GM19328 (cell line): ENCODE measurements at regions not wholly inside any gene's neighbourhood (a gene's known extent, or its start where the extent isn't known, plus 50 kb on each side); places are given as distances from the start of the nearest gene placed in this dataset.

Experiments used
- ATAC-seq: cut with Tn5 transposase; IDR thresholded peaks from one replicate; pipeline ENCODE4 v1.9.1; 2021; ENCODE audit warnings: mild to moderate bottlenecking, moderate library complexity; ENCODE audit not compliant: unreplicated experiment

DNA sequence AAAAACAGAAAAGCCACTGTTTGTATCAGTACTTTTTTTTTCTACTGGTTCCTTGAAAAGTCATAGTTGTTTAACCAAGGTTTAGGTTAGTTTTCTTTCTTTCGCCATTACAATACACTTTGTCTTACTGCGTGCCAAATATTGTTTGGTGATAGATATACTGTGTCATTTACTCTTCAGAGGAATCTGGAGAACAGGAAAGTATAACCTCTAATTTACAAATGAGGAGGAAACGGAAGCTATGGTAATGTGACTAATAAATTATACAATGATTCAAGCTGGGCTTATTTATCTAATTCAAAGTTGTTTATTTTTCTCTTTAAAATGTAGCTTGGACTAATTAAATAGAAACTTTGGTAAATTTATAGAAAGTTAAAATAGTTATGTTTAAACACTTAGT lies 96.2 kb upstream of the ROBO2 start:
- ATAC-seq, result no peak

DNA sequence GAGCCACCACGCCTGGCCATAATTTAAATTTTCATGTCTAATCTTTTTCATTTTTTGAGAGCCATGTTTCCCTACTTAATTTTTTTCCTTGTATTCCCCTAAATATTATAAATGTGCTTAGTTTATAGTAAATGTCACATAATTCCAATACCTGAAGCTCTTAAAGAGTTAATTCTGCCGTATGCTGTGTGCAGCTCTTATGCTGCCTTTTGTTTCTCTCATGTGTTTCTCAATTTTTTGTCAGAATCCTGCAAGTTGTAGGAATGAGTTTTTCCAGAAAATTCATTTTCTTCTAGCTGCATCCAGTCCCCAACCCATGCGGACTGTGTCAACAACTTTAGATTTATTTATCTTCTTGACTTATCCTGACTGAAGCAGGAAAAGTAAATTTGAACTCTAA lies 90.9 kb upstream of the ROBO2 start:
- ATAC-seq, result no peak

DNA sequence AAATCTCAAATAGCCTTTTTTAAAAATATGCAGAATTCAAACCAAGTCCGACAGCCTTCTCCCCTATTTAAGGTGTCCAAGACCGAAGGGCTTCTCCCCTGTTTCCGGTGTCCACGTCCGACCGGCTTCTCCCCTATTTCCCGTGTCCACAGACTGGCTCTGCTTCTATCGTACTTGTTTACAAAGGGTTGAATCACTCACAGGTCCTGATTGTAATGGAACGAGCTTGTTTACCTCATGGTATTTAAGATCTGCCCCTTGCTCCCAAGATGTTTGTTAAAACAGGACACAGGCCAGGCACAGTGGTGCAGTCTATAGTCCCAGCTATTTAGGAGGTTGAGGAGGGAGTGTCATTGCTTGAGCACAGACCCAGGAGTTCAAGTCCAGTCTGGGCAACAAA lies 90.4 kb upstream of the ROBO2 start:
- ATAC-seq, result no peak

DNA sequence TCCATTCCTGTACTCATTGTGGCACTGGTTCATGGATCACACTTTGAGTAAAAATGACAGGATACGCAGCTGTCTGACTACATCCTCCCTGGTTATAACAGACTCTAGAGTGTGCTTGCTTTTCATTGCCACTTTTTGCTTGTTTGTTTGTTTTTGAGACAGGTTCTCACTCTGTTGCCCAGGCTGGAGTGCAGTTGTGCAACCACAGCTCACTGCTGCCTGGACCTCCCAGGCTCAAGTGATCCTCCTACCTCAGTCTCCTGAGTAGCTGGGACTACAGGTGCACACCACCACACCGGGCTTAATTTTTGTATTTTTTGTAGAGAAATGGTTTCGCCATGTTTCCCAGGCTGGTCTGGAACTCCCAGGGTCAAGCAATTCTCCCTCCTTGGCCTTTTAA lies 89.3 kb upstream of the ROBO2 start:
- no peak for ATAC-seq

DNA sequence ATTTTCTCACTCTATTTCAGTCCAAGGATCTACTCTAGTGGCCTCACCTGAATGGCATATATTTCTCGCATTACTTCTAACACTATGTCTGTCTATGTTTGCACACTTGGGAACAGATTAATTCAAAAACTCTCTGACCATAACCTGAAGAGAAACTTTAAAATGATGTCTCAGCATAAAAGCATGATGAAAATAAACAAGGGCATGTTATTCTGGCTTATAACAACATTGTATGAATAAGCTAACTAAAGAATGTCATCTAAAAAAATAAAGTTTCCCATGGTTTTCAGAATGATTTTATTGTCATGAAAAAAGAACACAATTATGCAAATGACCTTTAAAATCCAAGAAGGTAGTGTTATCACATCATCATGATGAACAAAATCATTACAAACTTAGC lies 85.5 kb upstream of the ROBO2 start:
- no peak for ATAC-seq

DNA sequence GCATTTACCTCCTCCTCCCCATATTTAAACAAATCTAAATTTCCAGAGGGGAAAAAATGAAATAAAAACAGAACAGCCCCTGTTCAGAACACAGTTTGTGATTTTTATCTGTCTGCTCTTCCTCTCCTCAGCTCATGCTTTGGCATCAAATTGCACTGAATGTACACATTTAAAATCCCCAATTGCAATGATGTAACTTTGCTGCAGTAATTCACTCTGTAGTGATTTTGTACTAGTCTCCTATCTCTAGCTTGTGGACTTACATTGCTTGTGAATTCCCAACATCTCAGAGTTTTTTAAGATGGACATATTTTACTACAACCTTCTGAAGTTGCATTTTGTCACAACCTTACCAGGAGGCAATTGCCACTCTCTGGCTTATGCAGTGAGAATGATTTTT lies 81.6 kb upstream of the ROBO2 start:
- ATAC-seq, result no peak

DNA sequence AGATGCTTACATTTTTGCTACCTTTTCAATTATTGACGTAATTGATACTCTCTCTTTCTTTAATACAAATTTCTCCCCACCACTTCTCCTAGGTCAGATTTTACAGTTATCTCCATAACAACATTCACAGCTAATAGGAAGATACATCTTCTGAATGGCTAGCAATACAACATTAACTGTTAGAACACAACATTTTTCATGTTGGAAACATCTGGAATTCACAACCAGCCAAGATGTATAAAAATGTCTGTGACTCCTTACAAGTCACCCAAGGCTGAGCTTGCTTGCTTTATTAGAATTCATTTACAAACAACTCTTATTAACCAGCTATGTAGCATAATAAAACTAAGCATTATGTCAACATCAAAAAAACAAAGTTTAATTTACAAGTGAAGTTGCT lies 81.0 kb upstream of the ROBO2 start:
- ATAC-seq, result no peak

DNA sequence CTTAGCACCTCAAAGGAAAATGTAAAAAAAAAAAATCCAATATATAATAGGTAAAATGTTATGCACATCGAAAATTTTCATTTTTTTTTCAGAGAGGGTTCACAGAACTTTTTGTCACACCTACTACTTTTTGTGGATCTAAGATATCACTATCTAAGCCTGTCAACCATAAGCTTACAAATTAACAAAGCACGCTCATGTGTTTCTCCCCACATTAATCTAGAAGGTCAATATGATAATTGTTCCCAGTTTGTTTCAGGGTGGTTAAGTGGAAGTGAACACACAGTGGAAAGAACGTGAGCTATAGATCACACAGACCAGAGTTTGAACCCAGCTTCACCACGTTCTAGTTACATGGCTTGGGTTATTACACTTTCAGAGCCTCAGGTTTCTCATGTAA lies 78.6 kb upstream of the ROBO2 start:
- no peak for ATAC-seq

DNA sequence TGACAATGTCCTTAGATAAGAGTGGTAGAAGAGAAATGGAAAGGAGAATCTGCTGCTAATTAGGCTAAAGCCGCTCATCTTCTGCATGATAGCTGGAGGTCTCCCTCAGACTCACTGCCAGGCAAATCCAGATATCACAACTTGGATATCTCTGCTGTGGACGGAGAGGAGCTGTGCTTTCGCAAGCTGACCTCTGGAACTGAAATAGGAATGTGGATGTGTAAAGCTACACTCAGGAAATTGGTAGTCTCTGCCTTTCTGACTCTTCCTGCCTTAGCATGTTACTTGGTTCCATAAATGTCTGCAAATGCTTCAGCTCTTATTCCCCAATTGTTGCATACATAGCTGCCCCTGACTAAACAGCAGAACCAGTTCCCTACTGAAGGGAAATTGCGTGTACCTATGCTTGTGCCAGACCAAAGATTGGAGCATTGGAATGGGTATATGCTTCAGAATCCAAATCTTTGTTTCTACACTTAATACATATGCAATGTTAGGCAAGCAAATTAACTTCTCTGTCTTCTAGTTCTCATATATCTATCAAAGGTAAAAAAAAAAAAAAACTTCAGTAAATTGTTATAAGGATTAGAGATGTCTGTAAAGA lies 74.7 kb upstream of the ROBO2 start:
- ATAC-seq, result no peak

DNA sequence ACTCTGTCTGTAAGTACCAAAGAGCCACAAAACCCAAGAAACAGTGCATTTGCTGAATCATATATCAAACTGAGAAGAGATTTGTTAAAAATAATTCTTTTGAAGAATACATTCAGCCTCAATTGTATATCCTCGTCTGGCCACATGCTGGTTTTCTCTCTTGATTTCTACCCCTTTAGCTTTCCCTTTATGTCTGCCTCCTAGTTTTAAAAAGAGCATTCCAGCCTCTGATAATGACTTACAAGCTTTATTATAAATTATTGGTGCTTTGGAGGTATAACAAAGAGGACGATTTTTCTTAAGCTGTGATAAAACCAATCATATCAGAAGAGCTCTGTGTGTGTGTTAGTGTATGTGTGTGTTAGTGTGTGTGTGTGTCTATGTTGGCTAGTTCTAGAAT lies 70.4 kb upstream of the ROBO2 start:
- ATAC-seq, result no peak

DNA sequence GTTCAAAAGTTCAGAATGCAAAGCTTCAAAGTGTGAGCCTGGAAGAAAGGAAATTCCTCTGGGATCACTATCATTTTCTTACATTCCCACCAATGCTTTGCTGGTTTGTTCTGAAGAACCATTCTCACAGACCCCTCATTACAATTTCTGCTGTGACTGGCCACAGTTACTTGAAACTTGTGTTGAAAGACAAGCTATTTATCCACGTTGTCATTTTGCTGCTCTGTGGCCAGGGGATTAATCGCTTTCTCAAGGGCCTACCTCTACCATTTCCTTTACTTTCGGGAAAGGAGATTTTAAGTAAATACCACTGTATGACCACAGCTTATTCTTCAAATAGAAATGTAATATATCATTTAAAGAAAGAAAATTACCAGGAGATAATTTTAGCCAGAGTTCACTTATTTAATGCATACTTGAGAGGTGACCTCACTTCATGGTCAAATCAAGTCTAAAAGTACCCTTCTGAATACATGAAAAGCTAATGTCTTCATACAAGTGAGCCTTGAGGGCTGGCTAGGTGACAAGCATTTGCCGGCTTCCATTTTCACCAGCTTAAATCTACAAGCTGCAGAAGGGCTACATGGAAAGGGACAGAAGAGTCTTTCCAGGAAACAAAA lies 69.8 kb upstream of the ROBO2 start:
- ATAC-seq, result no peak

DNA sequence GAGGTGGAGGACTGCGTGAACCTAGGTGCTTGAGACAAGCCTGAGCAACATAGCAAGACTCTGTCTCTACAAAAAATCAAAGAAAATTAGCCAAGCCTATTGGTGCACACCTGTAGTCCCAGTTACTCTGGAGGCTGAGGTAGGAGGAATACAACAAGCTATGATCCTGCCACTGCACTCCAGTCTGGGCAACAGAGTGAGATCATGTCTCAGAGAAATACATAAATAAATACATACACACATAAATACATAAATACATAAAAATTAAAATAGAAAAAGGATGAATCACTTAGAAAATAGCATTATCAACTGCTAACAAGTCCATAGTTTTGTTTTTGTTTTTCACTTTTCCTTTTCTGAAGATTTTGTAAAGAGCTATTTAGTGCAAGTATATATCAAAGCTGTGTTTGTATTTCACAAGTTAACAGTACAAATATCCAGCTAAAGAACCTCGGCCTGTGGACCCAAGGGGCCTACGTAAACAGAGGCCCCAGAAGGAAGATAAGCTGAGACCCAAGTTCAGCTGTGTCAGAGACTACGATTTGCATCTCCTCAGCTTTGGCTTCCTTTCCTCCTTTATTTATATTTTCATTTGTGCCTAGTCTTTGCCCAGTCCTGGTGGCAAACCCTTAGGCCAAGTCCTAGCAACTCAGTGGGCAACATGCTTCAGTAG lies 67.1 kb upstream of the ROBO2 start:
- no peak for ATAC-seq

DNA sequence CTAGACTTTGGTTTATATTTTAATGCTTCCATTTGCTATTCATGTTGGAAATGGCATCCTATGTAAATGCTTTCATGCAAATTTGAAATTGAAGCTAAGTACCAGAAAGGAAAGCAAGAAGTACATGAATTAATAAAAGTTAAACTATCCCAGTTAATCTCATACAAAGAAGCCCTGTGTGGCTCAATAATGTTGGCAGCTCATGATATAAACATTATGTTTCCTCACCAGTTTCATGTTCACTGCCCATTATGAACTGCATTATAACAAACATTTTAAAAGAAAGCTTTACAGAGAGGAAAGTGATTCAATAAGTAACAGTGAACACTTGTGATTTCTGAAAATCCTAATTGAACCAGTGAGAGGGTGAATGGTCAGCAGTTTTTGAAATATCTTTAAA lies 62.9 kb upstream of the ROBO2 start:
- ATAC-seq, result no peak

DNA sequence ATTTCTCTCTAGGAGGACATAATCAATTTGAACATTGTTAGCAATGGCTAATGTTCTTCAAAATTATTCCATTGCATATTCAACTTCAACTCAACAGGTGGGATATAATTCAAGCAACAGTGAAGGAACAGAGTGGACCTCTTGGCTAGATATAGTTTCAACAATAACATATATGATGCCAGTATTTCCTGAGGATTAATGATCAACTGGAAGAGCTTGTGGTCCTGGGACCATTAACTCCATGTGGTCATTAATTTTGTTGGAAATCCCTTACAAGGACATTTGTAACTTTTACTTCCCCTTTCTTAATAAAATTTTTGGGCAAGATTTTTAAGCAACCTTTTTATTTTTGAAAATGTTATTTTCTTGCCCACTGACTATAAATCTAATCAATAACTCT lies 54.3 kb upstream of the ROBO2 start:
- ATAC-seq, result no peak

DNA sequence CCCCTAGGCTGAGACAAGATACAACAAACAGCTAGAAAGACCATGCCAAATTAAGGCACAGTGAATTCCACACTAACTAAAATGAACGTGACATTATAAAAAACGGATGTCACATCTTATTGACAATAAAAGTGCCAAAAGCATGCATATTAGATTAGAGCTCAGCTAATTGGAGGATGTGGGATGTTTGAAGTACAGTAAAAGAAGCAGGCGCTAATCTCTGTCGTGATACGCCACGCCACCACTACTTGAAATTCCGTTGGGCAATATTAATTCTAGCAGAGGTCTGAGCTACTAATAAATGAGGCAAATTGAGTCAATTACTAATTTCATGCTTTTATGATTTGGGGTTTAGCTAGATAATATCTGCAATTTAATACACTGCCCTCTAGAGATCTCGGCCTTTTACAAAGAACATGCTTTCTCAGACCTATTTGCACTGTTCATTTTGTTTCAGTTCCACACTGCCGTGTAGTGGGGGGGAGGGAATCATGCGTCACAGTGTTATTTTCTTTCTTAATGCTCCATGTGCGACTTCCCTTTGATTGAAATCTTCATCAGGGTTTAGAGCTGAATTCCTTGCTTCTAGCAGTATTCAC lies 52.9 kb upstream of the ROBO2 start:
- ATAC-seq, result no peak
